Left hindlimb (tissue), 1 donor: ENCODE measurements at regions not wholly inside any gene's neighbourhood (a gene's known extent, or its start where the extent isn't known, plus 50 kb on each side); places are given as distances from the start of the nearest gene placed in this dataset.
"Not testable (repeated sequence)": the region's sequence is repeated elsewhere in the genome, so short reads cannot be mapped to it uniquely, and the experiment has no call there.

Experiments
- DNase-seq: peaks from one replicate; pipeline ENCODE4 v3.0.0-alpha.2; 2018

- no peak for DNase-seq
These were observed 450.0 kb upstream of the SLC10A2 start for GRCh38 chr13:103516015-103516795.

DNA sequence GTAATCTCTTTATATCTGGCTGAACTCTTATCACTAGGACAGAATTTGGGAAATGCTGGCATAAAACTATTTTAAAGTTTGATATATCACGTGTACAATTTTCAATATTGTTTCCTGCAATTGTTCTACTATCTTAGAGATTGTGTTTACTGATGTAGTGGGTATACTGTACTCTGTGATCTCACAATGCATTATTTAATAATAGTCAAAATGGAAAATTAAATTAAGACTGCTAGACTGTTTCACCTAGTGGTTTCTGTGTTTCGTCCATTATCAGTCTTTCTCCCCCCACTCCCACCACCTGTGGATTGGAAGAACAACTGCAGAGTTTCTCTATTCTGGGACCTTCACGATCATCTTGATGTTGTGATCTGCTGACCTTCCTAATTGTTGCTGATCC is 449.2 kb upstream of the SLC10A2 start:
- no peak for DNase-seq

DNA sequence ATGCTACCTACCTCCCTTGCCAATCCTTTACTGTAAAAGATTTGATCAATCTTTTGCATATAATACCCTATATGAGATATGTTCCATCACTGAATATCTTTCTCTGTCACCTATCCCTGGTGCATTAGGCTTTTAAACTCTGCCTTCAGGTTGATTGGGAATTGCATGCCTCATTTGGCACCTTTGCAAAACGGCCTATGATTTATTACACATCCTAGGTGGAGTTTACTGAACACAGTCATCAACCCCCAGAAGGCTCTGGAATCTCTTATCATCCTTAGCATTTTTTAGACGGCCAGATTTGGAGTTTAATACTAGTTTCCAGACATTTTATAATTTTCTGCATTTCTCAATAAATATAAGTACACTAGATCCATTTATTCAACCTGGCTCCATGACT is 448.4 kb upstream of the SLC10A2 start:
- DNase-seq: no peak

DNA sequence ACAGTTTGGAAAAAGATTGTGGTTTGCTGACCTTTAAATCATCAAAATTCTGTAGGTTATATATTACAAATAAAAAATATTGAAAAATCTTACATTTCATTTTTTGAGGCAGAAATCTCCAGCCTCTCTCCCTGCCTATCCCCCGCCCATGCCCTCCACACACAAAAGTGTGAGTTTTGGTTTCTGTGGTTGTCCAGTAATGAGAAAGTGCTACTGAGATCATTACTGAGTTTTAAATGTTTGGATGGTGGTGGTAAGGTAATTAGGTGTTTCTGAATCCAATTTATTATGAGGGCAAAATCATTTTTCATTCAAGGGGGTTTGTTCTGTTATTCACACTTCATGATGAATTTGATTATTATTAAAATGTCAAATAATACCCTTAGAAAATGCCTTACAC is 448.0 kb upstream of the SLC10A2 start:
- DNase-seq: no peak

DNA sequence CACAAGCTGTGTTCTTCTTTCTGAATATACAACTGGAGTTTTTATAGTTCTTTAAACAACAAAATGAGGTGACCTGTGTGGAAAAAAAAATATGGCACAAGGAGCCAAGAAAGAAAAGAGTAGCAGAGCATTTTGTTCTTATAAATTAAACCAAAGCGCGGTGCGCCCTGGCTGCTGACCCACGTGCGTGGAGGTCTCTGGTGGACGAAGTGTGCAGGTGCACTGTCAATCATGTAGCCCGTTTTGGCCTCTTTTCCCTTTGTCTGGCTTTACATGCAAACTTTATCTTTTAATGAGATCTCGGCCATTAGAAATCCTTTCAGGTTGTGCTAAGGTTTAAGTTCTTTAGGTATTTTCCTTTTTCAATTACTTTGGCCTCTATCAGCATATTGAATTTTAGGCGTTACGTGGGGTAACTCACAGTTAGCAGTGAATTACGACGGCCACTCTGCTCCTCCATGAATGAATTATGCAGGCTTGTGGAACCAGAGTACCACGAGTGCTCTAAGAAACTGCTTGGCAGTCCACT is 443.9 kb upstream of the SLC10A2 start:
- no peak for DNase-seq

DNA sequence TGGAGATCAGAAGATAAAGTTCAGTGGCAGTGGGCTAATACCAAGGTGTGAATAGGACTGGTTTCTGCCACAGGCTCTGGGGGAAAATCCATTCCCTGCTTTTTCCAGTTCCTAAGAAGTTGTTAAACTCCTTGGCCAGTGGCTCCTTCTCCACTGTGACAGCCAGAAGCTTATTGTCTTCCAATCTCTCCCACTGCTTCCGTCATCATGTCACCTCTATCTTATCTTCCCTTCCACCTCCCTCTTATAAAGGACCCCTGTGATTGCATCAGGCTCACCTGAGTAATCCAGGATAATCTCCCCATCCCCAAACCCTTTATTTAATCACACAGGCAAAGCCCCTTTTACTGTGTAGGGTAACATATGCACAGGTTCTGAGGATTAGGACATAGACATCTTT is 431.2 kb upstream of the SLC10A2 start:
- DNase-seq: no peak

DNA sequence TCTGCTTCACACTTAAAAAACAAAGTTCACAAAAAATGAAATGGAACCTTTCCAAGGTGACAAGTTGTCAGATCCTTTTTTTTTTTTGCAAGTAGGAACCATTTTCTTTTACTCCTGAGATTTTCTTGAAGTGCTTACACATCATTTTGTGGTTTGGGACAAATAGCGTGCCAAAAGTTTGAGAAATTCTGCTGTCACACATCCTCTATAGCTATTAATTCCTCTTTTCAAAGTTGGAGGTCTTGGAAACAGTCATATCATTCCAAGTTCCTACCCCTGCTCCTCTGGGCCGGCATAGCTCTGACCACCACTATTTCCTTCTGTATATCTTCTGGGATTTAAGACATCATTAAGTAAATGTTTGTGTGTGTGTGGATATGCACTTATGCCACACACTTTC is 421.6 kb upstream of the SLC10A2 start:
- DNase-seq: no peak

GRCh38 chr13:103473081-103473480 is 406.9 kb upstream of the SLC10A2 start:
- DNase-seq: no peak

DNA sequence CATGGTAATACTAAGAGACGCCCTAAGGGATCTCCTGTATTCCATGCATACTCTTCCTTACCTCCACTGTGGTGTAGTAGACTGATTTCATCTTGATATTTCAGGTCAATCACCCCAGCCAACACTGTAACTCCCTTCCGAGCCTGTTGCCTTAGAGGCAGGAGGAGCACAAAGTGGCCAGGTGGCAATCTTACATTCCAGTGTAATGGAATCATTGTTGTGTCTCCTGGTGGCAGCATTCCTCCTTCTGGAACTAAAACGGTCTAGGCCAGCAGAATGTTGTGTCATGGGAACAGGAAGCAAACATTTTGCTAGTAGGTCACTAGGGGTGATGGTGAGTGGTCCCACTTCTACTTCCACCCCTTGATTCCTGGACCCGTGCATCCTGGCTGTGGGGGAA is 405.7 kb upstream of the SLC10A2 start:
- no peak for DNase-seq

- DNase-seq: no peak
These were observed 403.6 kb upstream of the SLC10A2 start for GRCh38 chr13:103469771-103470170.

DNA sequence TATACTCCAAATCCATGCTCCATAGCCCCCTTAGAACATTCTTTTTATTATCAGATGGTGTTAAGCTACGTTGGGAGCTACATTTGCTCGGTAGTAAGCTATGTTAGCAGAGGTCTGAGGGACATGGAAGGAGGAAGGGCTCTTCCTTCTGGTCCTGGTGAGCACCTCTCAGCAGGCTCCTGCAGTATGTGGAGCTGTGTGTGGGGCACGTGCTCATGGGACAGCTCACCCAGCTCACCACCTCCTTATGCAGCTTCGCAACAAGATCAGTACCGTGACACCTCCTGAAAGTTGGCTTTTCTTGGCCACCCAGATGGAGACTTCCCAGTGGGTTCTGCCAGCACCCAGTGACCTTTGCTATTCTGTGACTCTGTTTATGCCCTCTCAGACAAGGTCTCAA is 400.5 kb upstream of the SLC10A2 start:
- DNase-seq: no peak

GRCh38 chr13:103460246-103460645 is 394.0 kb upstream of the SLC10A2 start:
- not testable (repeated sequence) for DNase-seq

GRCh38 chr13:103457050-103457449 is 390.8 kb upstream of the SLC10A2 start:
- DNase-seq: not testable (repeated sequence)

GRCh38 chr13:103451656-103452055 is 385.4 kb upstream of the SLC10A2 start:
- DNase-seq: no peak

DNA sequence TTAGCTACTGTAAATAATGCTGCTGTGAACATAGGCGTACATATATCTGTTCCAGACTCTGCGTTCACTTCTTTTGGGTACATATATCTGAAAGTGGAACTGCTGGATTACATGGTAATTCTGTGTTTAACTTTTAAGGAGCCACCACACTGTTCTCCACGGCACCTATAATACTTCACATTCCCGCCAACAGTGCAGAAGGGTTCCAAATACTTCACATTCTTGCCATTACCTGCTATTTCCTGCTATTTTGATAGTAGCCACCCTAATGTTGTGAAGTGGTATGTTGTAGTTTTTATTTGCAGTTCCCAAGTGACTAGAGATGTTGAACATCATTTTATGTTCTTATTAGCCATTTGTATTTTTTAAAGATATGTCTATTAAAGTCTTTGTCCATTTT is 377.4 kb upstream of the SLC10A2 start:
- no peak for DNase-seq

GRCh38 chr13:103437651-103438050 is 371.4 kb upstream of the SLC10A2 start:
- no peak for DNase-seq

DNA sequence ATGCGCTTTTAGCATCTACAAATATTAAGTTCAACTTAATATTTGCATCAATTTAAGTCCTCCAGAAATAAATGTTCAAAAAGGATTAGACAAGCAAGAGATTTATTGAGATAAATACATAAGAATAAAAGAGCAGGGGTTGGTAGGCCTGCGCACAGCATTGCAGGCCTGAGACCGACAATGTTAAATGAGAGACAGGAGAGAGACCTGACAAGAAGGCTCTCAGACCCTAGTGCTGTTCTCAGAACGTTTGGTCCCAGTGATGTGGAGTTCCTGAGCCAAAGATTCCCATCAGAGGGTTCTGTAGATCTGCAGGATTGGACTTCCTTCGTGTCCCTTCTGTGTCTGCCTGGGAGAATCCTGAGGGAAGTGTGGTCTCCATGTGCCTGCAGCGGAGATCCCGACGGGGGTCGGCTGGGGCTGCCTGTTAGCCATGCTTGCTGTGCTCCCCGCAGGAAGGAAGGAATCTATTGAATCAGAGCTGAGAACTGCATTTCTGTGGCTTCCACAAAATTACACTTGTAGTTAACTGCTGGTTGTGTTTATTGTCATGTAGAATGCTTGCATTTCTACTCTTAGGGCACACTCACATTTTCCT is 369.9 kb upstream of the SLC10A2 start:
- no peak for DNase-seq

DNA sequence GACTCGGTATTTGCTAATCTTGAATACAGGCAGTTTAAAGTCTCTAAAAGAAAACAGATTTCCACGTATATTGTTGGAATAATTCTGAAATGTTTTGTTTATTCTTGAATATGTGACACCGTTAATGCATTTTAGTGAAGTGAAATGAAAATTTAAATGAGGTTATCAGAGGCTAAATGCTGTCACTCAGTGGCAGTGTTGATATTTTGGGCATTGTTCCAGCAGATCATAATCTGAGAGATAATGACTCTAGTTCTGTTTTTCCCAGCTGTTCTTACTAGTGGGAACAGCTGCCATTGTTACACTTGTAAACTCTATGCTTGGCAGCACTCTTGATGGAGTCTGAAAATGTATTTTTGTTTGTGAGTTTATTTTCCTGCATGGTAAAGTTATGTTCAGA is 365.6 kb upstream of the SLC10A2 start:
- DNase-seq: no peak

- DNase-seq: no peak
These were observed 364.2 kb upstream of the SLC10A2 start for GRCh38 chr13:103430368-103430767.

- no peak for DNase-seq
These were observed 343.8 kb upstream of the SLC10A2 start for GRCh38 chr13:103410002-103410401.

- DNase-seq: no peak
These were observed 340.8 kb upstream of the SLC10A2 start for GRCh38 chr13:103406967-103407366.

GRCh38 chr13:103405297-103405696 is 339.1 kb upstream of the SLC10A2 start:
- no peak for DNase-seq

GRCh38 chr13:103403814-103404213 is 337.6 kb upstream of the SLC10A2 start:
- DNase-seq: no peak

GRCh38 chr13:103403148-103403740 is 337.0 kb upstream of the SLC10A2 start:
- no peak for DNase-seq
